Testis (tissue), 2 donors: ENCODE measurements at regions not wholly inside any gene's neighbourhood (a gene's known extent, or its start where the extent isn't known, plus 50 kb on each side); places are given as distances from the start of the nearest gene placed in this dataset.

ENCODE experiments used
- CTCF ChIP-seq, 3 experiments: fragments of 450-650 bp in 2 of 3; fragments of 200-600 bp in 1 of 3; sonication (generic) in 1 of 3; IDR thresholded peaks; one replicate each; pipeline ENCODE4 v1.5.1; 2016 to 2019; ENCODE audit warnings: antibody characterized with exemption in 3 of 3, mild to moderate bottlenecking in 2 of 3, moderate library complexity in 1 of 3
- POLR2A ChIP-seq: fragments of 450-650 bp; IDR thresholded peaks from one replicate; pipeline ENCODE4 v1.6.1; 2017; ENCODE audit warnings: antibody characterized with exemption, mild to moderate bottlenecking, moderate library complexity

GRCh38 chr3:162996368-162996767, 1499.8 kb downstream of the OTOL1 start:
- no peak for TF ChIP-seq CTCF (IDR thresholded peaks at IDR 0.05)
- TF ChIP-seq POLR2A: no peak
